GM23248 (cell line): ENCODE measurements at regions not wholly inside any gene's neighbourhood (a gene's known extent, or its start where the extent isn't known, plus 50 kb on each side); places are given as distances from the start of the nearest gene placed in this dataset.

Source experiments
- EZH2 ChIP-seq: fragments of 200-600 bp; sonication (generic); IDR thresholded peaks from 2 replicates; pipeline ENCODE4 v1.6.1; 2018; ENCODE audit warnings: antibody characterized with exemption, mild to moderate bottlenecking; ENCODE audit not compliant: insufficient read depth, poor library complexity, severe bottlenecking
- EZH2phosphoT487 ChIP-seq: fragments of 200-600 bp; sonication (generic); IDR thresholded peaks from 2 replicates; pipeline ENCODE4 v1.6.1; 2018; ENCODE audit warnings: antibody characterized with exemption, moderate library complexity, mild to moderate bottlenecking, low read depth; ENCODE audit not compliant: insufficient read depth

DNA sequence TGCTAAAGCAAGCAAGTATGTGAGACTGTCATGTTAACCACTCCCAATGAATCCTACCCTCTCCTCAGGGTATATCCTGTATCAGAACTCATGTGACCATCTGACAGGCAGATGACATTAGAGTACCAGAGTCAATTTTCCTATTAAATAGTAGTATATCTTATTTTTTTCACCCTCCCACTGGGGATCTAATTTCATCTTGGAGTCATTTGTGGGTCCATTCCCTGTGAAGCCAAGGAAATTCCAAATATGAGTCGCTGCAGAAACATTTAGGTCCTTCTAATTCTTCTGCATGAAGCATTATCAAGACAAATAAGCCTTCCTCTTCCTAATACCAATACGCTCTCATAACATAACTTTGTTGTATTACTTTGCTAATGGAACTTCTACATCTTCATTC is 52.2 kb upstream of the BLTP1 start:
- no peak for TF ChIP-seq EZH2
- no peak for TF ChIP-seq EZH2phosphoT487
